Esophagus muscularis mucosa (tissue), 3 donors: ENCODE measurements at regions not wholly inside any gene's neighbourhood (a gene's known extent, or its start where the extent isn't known, plus 50 kb on each side); places are given as distances from the start of the nearest gene placed in this dataset.

Experiments used
- CTCF ChIP-seq, 3 experiments: fragments of 200-600 bp in 2 of 3; fragments of 450-650 bp in 1 of 3; sonication (generic) in 2 of 3; IDR thresholded peaks; one replicate each; pipeline ENCODE4 v1.5.1; 2017 to 2019; ENCODE audit warnings: antibody characterized with exemption in 3 of 3, mild to moderate bottlenecking in 2 of 3, moderate library complexity in 1 of 3
- POLR2A ChIP-seq: fragments of 450-650 bp; IDR thresholded peaks from one replicate; pipeline ENCODE4 v1.6.1; 2017; ENCODE audit warnings: antibody characterized with exemption, moderate library complexity, mild to moderate bottlenecking, low read depth
- POLR2AphosphoS5 ChIP-seq, 2 donors: sonication (generic); formaldehyde crosslinking; IDR thresholded peaks; one replicate each; pipeline ENCODE4 v1.6.1; 2017; ENCODE audit warnings: antibody characterized with exemption in 2 of 2

GRCh38 chr18:40470723-40471122 lies 1484.3 kb upstream of the PIK3C3 start:
- TF ChIP-seq CTCF (IDR thresholded peaks at IDR 0.05) (no peak), POLR2A (no peak), POLR2AphosphoS5 (IDR thresholded peaks at IDR 0.05) (no peak)
